Activated CD8-positive, alpha-beta T cell treated with anti-CD3 and anti-CD28 coated beads for 36 hours (primary cell): ENCODE measurements at regions not wholly inside any gene's neighbourhood (a gene's known extent, or its start where the extent isn't known, plus 50 kb on each side); places are given as distances from the start of the nearest gene placed in this dataset.
"Not testable (repeated sequence)": the region's sequence is repeated elsewhere in the genome, so short reads cannot be mapped to it uniquely, and the experiment has no call there.

Experiments
- ATAC-seq: fragments of 200-7000 bp; cut with Tn5 transposase; one replicate; pipeline ENCODE4 v1.10.0; 2021; ENCODE audit warnings: mild to moderate bottlenecking, moderate library complexity
- CTCF ChIA-PET: fragments of 350-600 bp; sonication (Branson Sonifier 250); formaldehyde crosslinking; loops from one replicate; lab custom pipeline; 2021; ENCODE audit warnings: antibody characterized with exemption; lab: Charles Lee
- POLR2A ChIA-PET: fragments of 350-600 bp; sonication (Branson Sonifier 250); formaldehyde crosslinking; loops from one replicate; lab custom pipeline; 2021; ENCODE audit warnings: antibody characterized with exemption; lab: Charles Lee
- DNase-seq: peaks from one replicate; pipeline ENCODE4 v3.0.0-alpha.2; 2020
- H3K27ac Mint-ChIP-seq: one replicate; pipeline ENCODE4 v1.8.0; 2021; ENCODE audit warnings: mild to moderate bottlenecking, mixed read lengths
- H3K27me3 Mint-ChIP-seq: one replicate; pipeline ENCODE4 v1.8.0; 2021; ENCODE audit warnings: mixed read lengths
- H3K36me3 Mint-ChIP-seq: one replicate; pipeline ENCODE4 v1.8.0; 2021; ENCODE audit warnings: low read depth, mixed read lengths
- H3K4me1 Mint-ChIP-seq: one replicate; pipeline ENCODE4 v1.8.0; 2021; ENCODE audit warnings: low read depth, mixed read lengths
- H3K4me3 Mint-ChIP-seq: one replicate; pipeline ENCODE4 v1.8.0; 2021; ENCODE audit warnings: mild to moderate bottlenecking, moderate library complexity, mixed read lengths
- H3K9me3 Mint-ChIP-seq: one replicate; pipeline ENCODE4 v1.8.0; 2021; ENCODE audit warnings: mixed read lengths
- intact Hi-C: fragments of 100-400 bp; cut with micrococcal nuclease; formaldehyde crosslinking; loops from one replicate; pipeline ENCODE4 v1.10.0; 2022
- TF ChIP-seq, protein P1 (sequence below): fragments of 200-600 bp; IDR thresholded peaks from one replicate; pipeline ENCODE4 v1.8.0; 2022; ENCODE audit warnings: antibody characterized with exemption, mild to moderate bottlenecking

DNA sequence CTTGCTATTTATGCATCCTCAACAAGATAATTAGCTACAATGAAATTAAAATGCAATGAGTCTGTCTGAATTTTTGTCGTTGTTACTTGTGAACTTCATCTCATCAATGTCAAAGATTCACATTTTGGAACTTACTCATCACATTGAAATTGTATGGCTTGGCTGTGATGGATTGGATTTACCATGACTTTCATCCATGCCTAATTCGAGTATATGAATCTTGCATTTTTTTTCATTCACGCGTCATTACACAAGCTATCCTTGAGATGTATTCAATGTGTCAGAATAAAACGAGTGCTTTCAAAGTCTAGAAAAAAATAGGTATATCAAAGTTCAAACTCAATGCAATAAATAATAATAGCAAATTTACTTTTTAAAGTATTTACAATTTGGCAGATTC is 265.3 kb downstream of the MAP2K6 start:
- intact Hi-C loops: no loop called here
- POLR2A ChIA-PET: no interaction called here

DNA sequence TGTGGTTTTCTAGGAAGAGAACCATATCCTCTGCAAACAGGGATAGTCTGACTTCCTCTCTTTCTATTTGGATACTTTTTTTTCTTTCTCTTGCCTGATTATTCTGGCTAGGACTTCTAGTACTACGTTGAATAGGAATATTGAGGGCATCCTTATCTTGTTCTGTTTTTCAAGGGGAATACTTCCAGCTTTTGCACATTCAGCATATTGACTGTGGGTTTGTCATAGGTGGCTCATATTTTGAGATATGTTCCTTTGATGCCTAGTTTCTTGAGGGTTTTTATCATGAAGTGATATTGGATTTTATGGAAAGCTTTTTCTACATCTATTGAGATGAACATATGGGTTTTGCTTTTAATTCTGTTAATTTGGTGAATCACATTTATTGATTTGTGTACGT is 269.8 kb downstream of the MAP2K6 start:
- intact Hi-C loops: no loop called here
- Mint-ChIP-seq H3K9me3 (peaks cover 13% of the 10 kb centered on the region), H3K27ac (no peak overlapping the region), H3K36me3 (peaks cover 3% of the 10 kb centered on the region), H3K4me1 (no peaks in the 10 kb centered on the region), H3K4me3 (no peak overlapping the region), H3K27me3 (peaks cover 11% of the 10 kb centered on the region)
- ATAC-seq: no peak
- DNase-seq: no peak
- TF ChIP-seq, protein P1, sequence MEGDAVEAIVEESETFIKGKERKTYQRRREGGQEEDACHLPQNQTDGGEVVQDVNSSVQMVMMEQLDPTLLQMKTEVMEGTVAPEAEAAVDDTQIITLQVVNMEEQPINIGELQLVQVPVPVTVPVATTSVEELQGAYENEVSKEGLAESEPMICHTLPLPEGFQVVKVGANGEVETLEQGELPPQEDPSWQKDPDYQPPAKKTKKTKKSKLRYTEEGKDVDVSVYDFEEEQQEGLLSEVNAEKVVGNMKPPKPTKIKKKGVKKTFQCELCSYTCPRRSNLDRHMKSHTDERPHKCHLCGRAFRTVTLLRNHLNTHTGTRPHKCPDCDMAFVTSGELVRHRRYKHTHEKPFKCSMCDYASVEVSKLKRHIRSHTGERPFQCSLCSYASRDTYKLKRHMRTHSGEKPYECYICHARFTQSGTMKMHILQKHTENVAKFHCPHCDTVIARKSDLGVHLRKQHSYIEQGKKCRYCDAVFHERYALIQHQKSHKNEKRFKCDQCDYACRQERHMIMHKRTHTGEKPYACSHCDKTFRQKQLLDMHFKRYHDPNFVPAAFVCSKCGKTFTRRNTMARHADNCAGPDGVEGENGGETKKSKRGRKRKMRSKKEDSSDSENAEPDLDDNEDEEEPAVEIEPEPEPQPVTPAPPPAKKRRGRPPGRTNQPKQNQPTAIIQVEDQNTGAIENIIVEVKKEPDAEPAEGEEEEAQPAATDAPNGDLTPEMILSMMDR: no peak
- POLR2A ChIA-PET: no interaction called here
- CTCF ChIA-PET: no interaction called here

More for the DNA sequence above, 265.3 kb downstream of the MAP2K6 start:
- Mint-ChIP-seq H3K9me3 (peaks cover 3% of the 10 kb centered on the region), H3K27me3 (peaks cover 1% of the 10 kb centered on the region), H3K36me3 (no peaks in the 10 kb centered on the region), H3K4me3 (no peak overlapping the region), H3K27ac (no peak overlapping the region), H3K4me1 (no peaks in the 10 kb centered on the region)
- CTCF ChIA-PET: no interaction called here
- DNase-seq (no peak), ATAC-seq (no peak)
- TF ChIP-seq, protein P1: no peak

DNA sequence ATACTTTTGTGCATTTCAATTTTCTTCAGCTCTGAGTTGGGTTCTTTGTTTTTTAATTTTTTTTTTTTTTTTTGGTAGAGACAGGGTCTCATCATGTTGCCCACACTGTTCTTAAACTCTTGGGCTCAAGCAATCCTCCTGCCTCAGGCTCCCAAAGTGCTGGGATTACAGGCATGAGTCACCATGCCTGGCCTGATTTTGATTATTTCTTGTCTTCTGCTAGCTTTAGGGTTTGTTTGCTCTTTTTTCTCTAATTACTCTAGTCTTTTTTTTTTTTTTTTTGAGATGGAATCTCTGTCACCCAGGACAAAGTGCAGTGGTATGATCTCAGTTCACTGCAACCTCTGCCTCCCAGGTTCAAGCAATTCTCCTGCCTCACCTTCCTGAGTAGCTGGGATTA is 270.7 kb downstream of the MAP2K6 start:
- H3K4me3 Mint-ChIP-seq, ATAC-seq, H3K36me3 Mint-ChIP-seq, CTCF ChIA-PET, POLR2A ChIA-PET, H3K4me1 Mint-ChIP-seq, intact Hi-C loops, H3K27ac Mint-ChIP-seq, DNase-seq: not testable (repeated sequence)
- peaks cover 13% of the 10 kb centered on the region for H3K9me3 Mint-ChIP-seq
- H3K27me3 Mint-ChIP-seq: peaks cover 11% of the 10 kb centered on the region

DNA sequence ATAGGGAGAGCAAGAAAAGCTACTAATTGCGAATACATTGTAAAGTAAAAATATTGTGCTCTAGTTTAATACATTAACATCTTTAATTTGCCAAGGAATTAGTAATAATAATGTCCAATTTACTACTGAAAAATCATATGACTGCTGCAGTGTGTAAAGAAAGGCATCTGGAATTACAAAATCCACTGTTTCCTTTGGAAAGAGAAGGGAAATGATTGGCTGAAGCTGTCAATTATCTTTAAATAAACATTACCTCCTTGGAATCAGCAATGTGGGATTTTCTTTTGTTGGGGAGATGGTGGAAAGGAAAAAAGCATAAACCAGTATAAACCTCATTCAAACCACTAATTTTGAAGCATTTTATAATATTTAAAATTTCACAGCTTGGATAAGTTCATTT is 276.0 kb downstream of the MAP2K6 start:
- DNase-seq (no peak), ATAC-seq (no peak)
- Mint-ChIP-seq H3K27ac (no peak overlapping the region), H3K4me1 (no peaks in the 10 kb centered on the region), H3K27me3 (peaks cover 9% of the 10 kb centered on the region), H3K36me3 (peaks cover 3% of the 10 kb centered on the region), H3K9me3 (peaks cover 10% of the 10 kb centered on the region), H3K4me3 (no peak overlapping the region)
- TF ChIP-seq, protein P1: no peak
- CTCF ChIA-PET: no interaction called here
- intact Hi-C loops: no loop called here
- POLR2A ChIA-PET: no interaction called here

DNA sequence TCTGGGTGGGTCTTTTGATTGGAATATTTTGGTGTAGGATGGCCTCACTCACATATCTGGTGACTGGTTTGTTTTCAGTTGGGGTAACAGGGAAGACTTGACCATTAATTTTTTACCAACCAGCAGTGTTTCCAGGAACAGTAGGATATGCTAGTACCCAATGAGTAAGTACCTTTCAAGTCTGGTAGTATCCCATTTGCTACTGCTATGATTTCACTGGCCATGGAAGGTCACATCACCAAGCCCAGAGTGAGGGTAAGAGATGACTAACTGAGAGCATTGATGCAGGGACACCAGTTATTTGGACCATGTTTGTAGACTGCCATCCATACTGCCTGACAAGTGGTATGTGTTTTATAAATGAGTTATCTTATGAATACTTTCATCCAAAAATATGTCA is 277.7 kb downstream of the MAP2K6 start:
- H3K27me3 Mint-ChIP-seq: peaks cover 4% of the 10 kb centered on the region
- H3K4me3 Mint-ChIP-seq: no peak overlapping the region
- peaks cover 3% of the 10 kb centered on the region for H3K36me3 Mint-ChIP-seq
- H3K9me3 Mint-ChIP-seq: peaks cover 11% of the 10 kb centered on the region
- CTCF ChIA-PET: no interaction called here
- H3K27ac Mint-ChIP-seq: no peak overlapping the region
- ATAC-seq: no peak
- POLR2A ChIA-PET: no interaction called here
- intact Hi-C loops: no loop called here
- no peaks in the 10 kb centered on the region for H3K4me1 Mint-ChIP-seq
- no peak for DNase-seq
- TF ChIP-seq, protein P1: no peak

DNA sequence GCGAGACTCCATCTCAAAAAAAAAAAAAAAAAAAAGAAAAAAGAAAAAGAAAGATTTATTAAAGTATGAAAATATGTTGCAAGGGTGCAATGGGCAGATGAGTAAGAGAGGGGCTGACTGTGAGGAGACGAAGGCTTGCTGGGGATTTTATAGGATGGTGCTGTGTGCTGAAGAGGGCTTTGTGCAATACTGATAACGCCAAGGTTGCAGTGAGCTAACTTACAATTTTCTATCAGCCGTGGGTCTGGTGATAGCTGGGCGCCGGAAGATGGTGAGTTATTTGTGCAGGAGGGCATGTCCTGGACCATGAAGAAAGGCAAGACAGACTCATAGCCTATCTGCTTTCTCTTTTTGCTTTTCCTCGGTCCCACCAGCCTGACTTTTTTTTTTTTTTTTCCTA is 281.1 kb downstream of the MAP2K6 start:
- DNase-seq (no peak), ATAC-seq (no peak)
- TF ChIP-seq, protein P1: no peak
- no peaks in the 10 kb centered on the region for H3K27me3 Mint-ChIP-seq
- H3K4me1 Mint-ChIP-seq: no peaks in the 10 kb centered on the region
- no peak overlapping the region for H3K4me3 Mint-ChIP-seq
- H3K9me3 Mint-ChIP-seq: peaks cover 20% of the 10 kb centered on the region
- H3K27ac Mint-ChIP-seq: no peak overlapping the region
- CTCF ChIA-PET: no interaction called here
- intact Hi-C loops: no loop called here
- H3K36me3 Mint-ChIP-seq: no peaks in the 10 kb centered on the region
- POLR2A ChIA-PET: no interaction called here
